HEK293 (cell line): ENCODE measurements at regions not wholly inside any gene's neighbourhood (a gene's known extent, or its start where the extent isn't known, plus 50 kb on each side); places are given as distances from the start of the nearest gene placed in this dataset.

Source experiments
- CTCF ChIA-PET: fragments of 350-600 bp; formaldehyde crosslinking; extraction: SDS; loops from one replicate; lab custom pipeline; 2021; ENCODE audit warnings: antibody characterized with exemption; lab: Yijun Ruan, JAX
- POLR2A ChIA-PET: fragments of 300-600 bp; formaldehyde crosslinking; extraction: SDS; loops from one replicate; lab custom pipeline; 2020; ENCODE audit warnings: antibody characterized with exemption, inconsistent platforms; lab: Yijun Ruan, JAX
- H3K27ac ChIP-seq: fragments of 200-500 bp; sonication (Bioruptor generic); 2 replicates; pipeline ENCODE4 v1.5.1; 2014; ENCODE audit warnings: low read depth, low read length, control low read depth, inconsistent platforms; ENCODE audit errors: extremely low read depth
- H3K36me3 ChIP-seq, 2 experiments: fragments of 200-500 bp in 1 of 2; sonication (Bioruptor generic) in 1 of 2; 1 replicate in 1 of 2; 2 replicates in 1 of 2; pipeline ENCODE4 v1.5.1; 2014 to 2017; ENCODE audit warnings: inconsistent platforms in 2 of 2, low read length in 2 of 2; ENCODE audit not compliant: control insufficient read depth in 2 of 2, insufficient read depth in 1 of 2
- H3K4me1 ChIP-seq: fragments of 200-500 bp; sonication (Bioruptor generic); 2 replicates; pipeline ENCODE4 v1.5.1; 2014; ENCODE audit warnings: mild to moderate bottlenecking, low read length, inconsistent platforms; ENCODE audit not compliant: control insufficient read depth, insufficient read depth
- H3K4me3 ChIP-seq: 2 replicates; pipeline ENCODE4 v1.5.1; 2011; ENCODE audit warnings: low read depth, mild to moderate bottlenecking, control low read depth, low read length, moderate library complexity
- H3K9me3 ChIP-seq: fragments of 200-500 bp; sonication (Bioruptor generic); 2 replicates; pipeline ENCODE4 v1.5.1; 2014; ENCODE audit warnings: low read depth, low read length, inconsistent platforms; ENCODE audit not compliant: control insufficient read depth, insufficient read depth
- FEZF1 ChIP-seq: fragments of 450-650 bp; formaldehyde crosslinking; IDR thresholded peaks from 2 replicates; pipeline ENCODE4 v1.5.1; 2016; ENCODE audit warnings: missing biosample characterization, missing genetic modification characterization
- KLF9 ChIP-seq: fragments of 450-650 bp; formaldehyde crosslinking; IDR thresholded peaks from 2 replicates; pipeline ENCODE4 v1.5.1; 2016; ENCODE audit warnings: missing biosample characterization, missing genetic modification characterization, low read depth
- MYNN ChIP-seq: fragments of 450-650 bp; formaldehyde crosslinking; IDR thresholded peaks from 2 replicates; pipeline ENCODE4 v1.5.1; 2016; ENCODE audit warnings: missing biosample characterization, missing genetic modification characterization, borderline replicate concordance
- OSR2 ChIP-seq: fragments of 450-650 bp; formaldehyde crosslinking; IDR thresholded peaks from 2 replicates; pipeline ENCODE4 v1.5.1; 2016; ENCODE audit warnings: missing biosample characterization, missing genetic modification characterization
- OVOL3 ChIP-seq: fragments of 450-650 bp; formaldehyde crosslinking; IDR thresholded peaks from 2 replicates; pipeline ENCODE4 v1.5.1; 2016; ENCODE audit warnings: missing biosample characterization, missing genetic modification characterization
- PRDM6 ChIP-seq: fragments of 450-650 bp; formaldehyde crosslinking; IDR thresholded peaks from 2 replicates; pipeline ENCODE4 v1.5.1; 2017; ENCODE audit warnings: missing biosample characterization, missing genetic modification characterization
- SP3 ChIP-seq: fragments of 450-650 bp; formaldehyde crosslinking; IDR thresholded peaks from 2 replicates; pipeline ENCODE4 v1.5.1; 2016; ENCODE audit warnings: missing biosample characterization, missing genetic modification characterization
- ZFP3 ChIP-seq: fragments of 450-650 bp; formaldehyde crosslinking; IDR thresholded peaks from 2 replicates; pipeline ENCODE4 v1.5.1; 2016; ENCODE audit warnings: low read depth, missing biosample characterization, missing genetic modification characterization
- ZIC2 ChIP-seq: fragments of 450-650 bp; formaldehyde crosslinking; IDR thresholded peaks from 2 replicates; pipeline ENCODE4 v1.5.1; 2016; ENCODE audit warnings: missing biosample characterization, missing genetic modification characterization
- ZNF112 ChIP-seq: fragments of 450-650 bp; formaldehyde crosslinking; IDR thresholded peaks from 2 replicates; pipeline ENCODE4 v1.5.0; 2017; ENCODE audit warnings: missing biosample characterization, missing genetic modification characterization
- ZNF132 ChIP-seq: fragments of 450-650 bp; formaldehyde crosslinking; IDR thresholded peaks from 2 replicates; pipeline ENCODE4 v1.5.1; 2017; ENCODE audit warnings: missing biosample characterization, missing genetic modification characterization, borderline replicate concordance
- ZNF138 ChIP-seq: fragments of 450-650 bp; formaldehyde crosslinking; IDR thresholded peaks from 2 replicates; pipeline ENCODE4 v1.5.1; 2016; ENCODE audit warnings: missing biosample characterization, missing genetic modification characterization, borderline replicate concordance
- ZNF157 ChIP-seq: fragments of 450-650 bp; formaldehyde crosslinking; IDR thresholded peaks from 2 replicates; pipeline ENCODE4 v1.5.1; 2016; ENCODE audit warnings: missing biosample characterization, missing genetic modification characterization
- ZNF266 ChIP-seq: fragments of 450-650 bp; formaldehyde crosslinking; IDR thresholded peaks from 2 replicates; pipeline ENCODE4 v1.5.1; 2016; ENCODE audit warnings: missing biosample characterization, missing genetic modification characterization, low read depth
- ZNF302 ChIP-seq: fragments of 450-650 bp; formaldehyde crosslinking; IDR thresholded peaks from 2 replicates; pipeline ENCODE4 v1.5.1; 2016; ENCODE audit warnings: missing biosample characterization, missing genetic modification characterization, low read depth
- ZNF341 ChIP-seq: fragments of 450-650 bp; formaldehyde crosslinking; IDR thresholded peaks from 2 replicates; pipeline ENCODE4; 2016; ENCODE audit warnings: low read depth, missing biosample characterization, missing genetic modification characterization
- ZNF366 ChIP-seq: fragments of 450-650 bp; formaldehyde crosslinking; conservative IDR thresholded peaks from 2 replicates; pipeline ENCODE4 v1.5.1; 2016; ENCODE audit warnings: missing biosample characterization, missing genetic modification characterization
- ZNF473 ChIP-seq: fragments of 450-650 bp; formaldehyde crosslinking; IDR thresholded peaks from 2 replicates; pipeline ENCODE4 v1.5.1; 2017; ENCODE audit warnings: missing biosample characterization, missing genetic modification characterization
- ZNF510 ChIP-seq: fragments of 450-650 bp; formaldehyde crosslinking; IDR thresholded peaks from 2 replicates; pipeline ENCODE4 v1.5.1; 2018; ENCODE audit warnings: mild to moderate bottlenecking, missing genetic modification characterization, missing biosample characterization; ENCODE audit not compliant: insufficient replicate concordance
- ZNF558 ChIP-seq: fragments of 450-650 bp; formaldehyde crosslinking; IDR thresholded peaks from 2 replicates; pipeline ENCODE4 v1.5.1; 2016; ENCODE audit warnings: missing biosample characterization, missing genetic modification characterization
- ZNF561 ChIP-seq: fragments of 450-650 bp; IDR thresholded peaks from 2 replicates; pipeline ENCODE4 v1.5.1; 2018; ENCODE audit warnings: missing biosample characterization, missing genetic modification characterization, borderline replicate concordance
- ZNF585B ChIP-seq: fragments of 450-650 bp; formaldehyde crosslinking; IDR thresholded peaks from 2 replicates; pipeline ENCODE4 v1.5.1; 2016; ENCODE audit warnings: missing biosample characterization, missing genetic modification characterization
- ZNF624 ChIP-seq: fragments of 450-650 bp; formaldehyde crosslinking; IDR thresholded peaks from 2 replicates; pipeline ENCODE4 v1.5.1; 2017; ENCODE audit warnings: missing biosample characterization, missing genetic modification characterization
- ZNF768 ChIP-seq: fragments of 450-650 bp; formaldehyde crosslinking; IDR thresholded peaks from 2 replicates; pipeline ENCODE4 v1.5.1; 2018; ENCODE audit warnings: missing biosample characterization, mild to moderate bottlenecking, missing genetic modification characterization
- ZNF792 ChIP-seq: fragments of 450-650 bp; formaldehyde crosslinking; IDR thresholded peaks from 2 replicates; pipeline ENCODE4 v1.5.1; 2016; ENCODE audit warnings: missing biosample characterization, missing genetic modification characterization
- ZNF843 ChIP-seq: fragments of 450-650 bp; formaldehyde crosslinking; IDR thresholded peaks from 2 replicates; pipeline ENCODE4 v1.5.1; 2016; ENCODE audit warnings: missing biosample characterization, missing genetic modification characterization
- TF ChIP-seq, protein P1 (sequence below): fragments of 450-650 bp; formaldehyde crosslinking; IDR thresholded peaks from 2 replicates; pipeline ENCODE4 v1.5.1; 2017; ENCODE audit warnings: missing biosample characterization, missing genetic modification characterization
- TF ChIP-seq, protein P2 (sequence below): fragments of 450-650 bp; formaldehyde crosslinking; IDR thresholded peaks from 2 replicates; pipeline ENCODE4 v1.5.1; 2016; ENCODE audit warnings: missing biosample characterization, missing genetic modification characterization
- TF ChIP-seq, protein P3 (sequence below): fragments of 450-650 bp; formaldehyde crosslinking; IDR thresholded peaks from 2 replicates; pipeline ENCODE4 v1.5.1; 2016; ENCODE audit warnings: missing biosample characterization, missing genetic modification characterization

DNA sequence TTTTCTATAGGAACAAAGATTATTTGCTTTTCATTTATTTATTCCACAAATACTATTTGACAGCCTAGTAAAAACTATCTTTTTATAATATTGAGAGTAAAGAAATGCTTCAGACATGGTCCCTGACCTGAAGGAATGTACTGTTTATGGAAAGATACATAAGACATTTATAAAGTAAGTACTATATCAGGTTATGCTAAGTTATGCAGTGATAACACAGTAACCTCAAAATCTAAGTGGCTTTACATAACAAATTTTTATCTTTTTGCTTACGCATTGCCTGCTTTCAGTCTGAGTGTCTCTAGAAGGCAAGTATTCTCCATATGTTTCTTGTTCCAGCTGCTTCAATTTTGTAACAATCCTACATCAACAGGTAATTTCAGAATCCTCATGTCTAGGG is 694.0 kb downstream of the SQOR start:
- Histone ChIP-seq H3K4me3 (no peak overlapping the region), H3K4me1 (no peaks in the 10 kb centered on the region), H3K9me3 (no peaks in the 10 kb centered on the region), H3K27ac (no peak overlapping the region), H3K36me3 (no peaks in the 10 kb centered on the region)
- POLR2A ChIA-PET: no interaction called here
- CTCF ChIA-PET: interaction anchor here (0.7 kb wide), 1 partner anchor 113 kb away, joined by 3 read pairs; no protein-coding TSS in a partner anchor
- TF ChIP-seq ZNF266 (tag by site-specific recombination) (no peak), ZFP3 (tag by site-specific recombination) (no peak), ZNF558 (tag by site-specific recombination) (no peak), PRDM6 (tag by site-specific recombination) (no peak), ZNF473 (tag by site-specific recombination) (no peak), ZNF792 (no peak), ZNF132 (tag by site-specific recombination) (no peak), KLF9 (no peak), ZNF112 (no peak), ZNF843 (tag by site-specific recombination) (no peak), SP3 (tag by site-specific recombination) (no peak), ZNF157 (tag by site-specific recombination) (no peak), ZNF624 (no peak), OVOL3 (no peak), ZIC2 (tag by site-specific recombination) (no peak), OSR2 (tag by site-specific recombination) (no peak), ZNF585B (tag by site-specific recombination) (no peak), ZNF561 (no peak), ZNF510 (tag by site-specific recombination) (no peak)
- TF ChIP-seq, protein P1, sequence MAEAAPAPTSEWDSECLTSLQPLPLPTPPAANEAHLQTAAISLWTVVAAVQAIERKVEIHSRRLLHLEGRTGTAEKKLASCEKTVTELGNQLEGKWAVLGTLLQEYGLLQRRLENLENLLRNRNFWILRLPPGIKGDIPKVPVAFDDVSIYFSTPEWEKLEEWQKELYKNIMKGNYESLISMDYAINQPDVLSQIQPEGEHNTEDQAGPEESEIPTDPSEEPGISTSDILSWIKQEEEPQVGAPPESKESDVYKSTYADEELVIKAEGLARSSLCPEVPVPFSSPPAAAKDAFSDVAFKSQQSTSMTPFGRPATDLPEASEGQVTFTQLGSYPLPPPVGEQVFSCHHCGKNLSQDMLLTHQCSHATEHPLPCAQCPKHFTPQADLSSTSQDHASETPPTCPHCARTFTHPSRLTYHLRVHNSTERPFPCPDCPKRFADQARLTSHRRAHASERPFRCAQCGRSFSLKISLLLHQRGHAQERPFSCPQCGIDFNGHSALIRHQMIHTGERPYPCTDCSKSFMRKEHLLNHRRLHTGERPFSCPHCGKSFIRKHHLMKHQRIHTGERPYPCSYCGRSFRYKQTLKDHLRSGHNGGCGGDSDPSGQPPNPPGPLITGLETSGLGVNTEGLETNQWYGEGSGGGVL (tag by site-specific recombination): no peak

GRCh38 chr15:46329876-46330275 is 695.0 kb downstream of the SQOR start:
- ChIA-PET POLR2A (no interaction called here), CTCF (no interaction called here)
- Histone ChIP-seq H3K36me3 (no peaks in the 10 kb centered on the region), H3K9me3 (no peaks in the 10 kb centered on the region), H3K4me1 (no peaks in the 10 kb centered on the region), H3K4me3 (no peak overlapping the region), H3K27ac (no peak overlapping the region)
- no peak for TF ChIP-seq ZNF302 (tag by site-specific recombination)
- TF ChIP-seq, protein P2, sequence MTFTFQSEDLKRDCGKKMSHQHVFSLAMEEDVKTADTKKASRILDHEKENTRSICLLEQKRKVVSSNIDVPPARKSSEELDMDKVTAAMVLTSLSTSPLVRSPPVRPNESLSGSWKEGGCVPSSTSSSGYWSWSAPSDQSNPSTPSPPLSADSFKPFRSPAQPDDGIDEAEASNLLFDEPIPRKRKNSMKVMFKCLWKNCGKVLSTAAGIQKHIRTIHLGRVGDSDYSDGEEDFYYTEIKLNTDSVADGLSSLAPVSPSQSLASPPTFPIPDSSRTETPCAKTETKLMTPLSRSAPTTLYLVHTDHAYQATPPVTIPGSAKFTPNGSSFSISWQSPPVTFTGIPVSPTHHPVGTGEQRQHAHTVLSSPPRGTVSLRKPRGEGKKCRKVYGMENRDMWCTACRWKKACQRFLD (tag by site-specific recombination): no peak
- TF ChIP-seq ZNF341: no peak
- TF ChIP-seq FEZF1 (tag by site-specific recombination): no peak
- no peak for TF ChIP-seq MYNN (tag by site-specific recombination)
- TF ChIP-seq, protein P3, sequence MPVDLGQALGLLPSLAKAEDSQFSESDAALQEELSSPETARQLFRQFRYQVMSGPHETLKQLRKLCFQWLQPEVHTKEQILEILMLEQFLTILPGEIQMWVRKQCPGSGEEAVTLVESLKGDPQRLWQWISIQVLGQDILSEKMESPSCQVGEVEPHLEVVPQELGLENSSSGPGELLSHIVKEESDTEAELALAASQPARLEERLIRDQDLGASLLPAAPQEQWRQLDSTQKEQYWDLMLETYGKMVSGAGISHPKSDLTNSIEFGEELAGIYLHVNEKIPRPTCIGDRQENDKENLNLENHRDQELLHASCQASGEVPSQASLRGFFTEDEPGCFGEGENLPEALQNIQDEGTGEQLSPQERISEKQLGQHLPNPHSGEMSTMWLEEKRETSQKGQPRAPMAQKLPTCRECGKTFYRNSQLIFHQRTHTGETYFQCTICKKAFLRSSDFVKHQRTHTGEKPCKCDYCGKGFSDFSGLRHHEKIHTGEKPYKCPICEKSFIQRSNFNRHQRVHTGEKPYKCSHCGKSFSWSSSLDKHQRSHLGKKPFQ: no peak
- TF ChIP-seq ZNF768 (tag by site-specific recombination): no peak
- no peak for TF ChIP-seq ZNF138
- no peak for TF ChIP-seq ZNF366
